ENCODE measurements at regions not wholly inside any gene's neighbourhood (a gene's known extent, or its start where the extent isn't known, plus 50 kb on each side); places are given as distances from the start of the nearest gene placed in this dataset.

- H3K4me3 ChIP-seq = no peak overlapping the region
- 53 to 64% methylated on average over 10 to 11 of the region's 11 CpGs for WGBS, 2 donors
- no peak for DNase-seq
- no peaks in the 10 kb centered on the region for H3K36me3 ChIP-seq
- no peaks in the 10 kb centered on the region for H3K27me3 ChIP-seq
- ATAC-seq (ENCODE audit: low FRiP score in 2 of 2) = peak; percentile 44 to 62
- TF ChIP-seq CTCF (IDR thresholded peaks at IDR 0.05) (no peak), POLR2AphosphoS5 (IDR thresholded peaks at IDR 0.05) (no peak), EP300 (IDR thresholded peaks at IDR 0.05) (no peak), POLR2A (IDR thresholded peaks at IDR 0.05) (no peak)
- no peaks in the 10 kb centered on the region for H3K9me3 ChIP-seq
- peaks cover 0 to 9% (median 4%) of the 10 kb centered on the region in 4 donors for H3K4me1 ChIP-seq
- peak overlapping the region in 3 of 4 donors; percentile 62 to 74 (median 62) for H3K27ac ChIP-seq
Observed at GRCh38 chr1:29984166-29984861, 739.1 kb downstream of the MATN1 start.

- no peak overlapping the region for H3K27ac ChIP-seq
- no peaks in the 10 kb centered on the region for H3K36me3 ChIP-seq
- no peaks in the 10 kb centered on the region for H3K9me3 ChIP-seq
- ATAC-seq (ENCODE audit: low FRiP score in 2 of 2) (no peak), DNase-seq (no peak)
- WGBS, 2 donors = 86 to 87% methylated on average over 7 of the region's 7 CpGs
- no peaks in the 10 kb centered on the region for H3K27me3 ChIP-seq
- no peak overlapping the region for H3K4me3 ChIP-seq
- peaks cover 0 to 9% (median 4%) of the 10 kb centered on the region in 4 donors for H3K4me1 ChIP-seq
- no peak for TF ChIP-seq POLR2AphosphoS5 (IDR thresholded peaks at IDR 0.05)
- TF ChIP-seq POLR2A (IDR thresholded peaks at IDR 0.05) = no peak
- no peak for TF ChIP-seq CTCF (IDR thresholded peaks at IDR 0.05)
- no peak for TF ChIP-seq EP300 (IDR thresholded peaks at IDR 0.05)
Observed at GRCh38 chr1:29983321-29983720, 740.1 kb downstream of the MATN1 start.

GRCh38 chr1:29981586-29982239, 741.7 kb downstream of the MATN1 start:
- Histone ChIP-seq H3K27me3 (no peaks in the 10 kb centered on the region), H3K27ac (no peak overlapping the region), H3K36me3 (no peaks in the 10 kb centered on the region), H3K9me3 (peaks cover 0 to 3% (median 0%) of the 10 kb centered on the region in 4 donors), H3K4me3 (no peak overlapping the region), H3K4me1 (peaks cover 0 to 9% (median 4%) of the 10 kb centered on the region in 4 donors)
- DNase-seq = no peak
- 78 to 89% methylated on average over 5 of the region's 5 CpGs for WGBS, 2 donors
- TF ChIP-seq POLR2AphosphoS5 (IDR thresholded peaks at IDR 0.05) (no peak), CTCF (IDR thresholded peaks at IDR 0.05) (no peak), EP300 (IDR thresholded peaks at IDR 0.05) (no peak), POLR2A (IDR thresholded peaks at IDR 0.05) (no peak)
- ATAC-seq (ENCODE audit: low FRiP score in 2 of 2) = no peak

- Histone ChIP-seq H3K4me1 (no peaks in the 10 kb centered on the region), H3K9me3 (peaks cover 0 to 3% (median 0%) of the 10 kb centered on the region in 4 donors), H3K27me3 (no peaks in the 10 kb centered on the region), H3K27ac (no peak overlapping the region), H3K36me3 (no peaks in the 10 kb centered on the region), H3K4me3 (no peak overlapping the region)
- ATAC-seq (ENCODE audit: low FRiP score in 2 of 2) (no peak), DNase-seq (no peak)
- 62 to 73% methylated on average over 4 of the region's 4 CpGs for WGBS, 2 donors
- TF ChIP-seq POLR2AphosphoS5 (IDR thresholded peaks at IDR 0.05) = no peak
- TF ChIP-seq CTCF (IDR thresholded peaks at IDR 0.05) = no peak
- TF ChIP-seq EP300 (IDR thresholded peaks at IDR 0.05) = no peak
- TF ChIP-seq POLR2A (IDR thresholded peaks at IDR 0.05) = no peak
Observed at GRCh38 chr1:29977550-29977949, 741.2 kb downstream of the PTPRU start.

All from upper lobe of left lung (tissue), 6 donors.